ENCODE measurements at regions not wholly inside any gene's neighbourhood (a gene's known extent, or its start where the extent isn't known, plus 50 kb on each side); places are given as distances from the start of the nearest gene placed in this dataset.
A peak's percentile ranks its signal among the peaks of the same experiment; 100 is the strongest.

- DNase-seq (ENCODE audit: low read depth, low spot score), result no peak
Measured at GRCh38 chr5:148708854-148709253, 54.5 kb upstream of the HTR4 start.

- DNase-seq (ENCODE audit: low read depth, low spot score), result no peak
Measured at GRCh38 chr5:148711961-148712360, 57.6 kb upstream of the HTR4 start.

- DNase-seq (ENCODE audit: low read depth, low spot score), result no peak
Measured at GRCh38 chr5:148713735-148714508, 59.6 kb upstream of the HTR4 start.

- no peak for DNase-seq (ENCODE audit: low read depth, low spot score)
Measured at GRCh38 chr5:148716716-148717115, 62.4 kb upstream of the HTR4 start.

- DNase-seq (ENCODE audit: low read depth, low spot score), result no peak
Measured at GRCh38 chr5:148717668-148718067, 63.3 kb upstream of the HTR4 start.

- no peak for DNase-seq (ENCODE audit: low read depth, low spot score)
Measured at GRCh38 chr5:148719605-148720004, 65.3 kb upstream of the HTR4 start.

GRCh38 chr5:148720257-148720656 lies 65.9 kb upstream of the HTR4 start:
- no peak for DNase-seq (ENCODE audit: low read depth, low spot score)

- DNase-seq (ENCODE audit: low read depth, low spot score), result no peak
Measured at GRCh38 chr5:148723143-148723542, 68.8 kb upstream of the HTR4 start.

- DNase-seq (ENCODE audit: low read depth, low spot score), result no peak
Measured at GRCh38 chr5:148725675-148726074, 71.3 kb upstream of the HTR4 start.

GRCh38 chr5:148729182-148729581 lies 74.9 kb upstream of the HTR4 start:
- no peak for DNase-seq (ENCODE audit: low read depth, low spot score)

GRCh38 chr5:148730270-148730669 lies 75.9 kb upstream of the HTR4 start:
- DNase-seq (ENCODE audit: low read depth, low spot score), result no peak

- peak; percentile 76 for DNase-seq (ENCODE audit: low read depth, low spot score)
Measured at GRCh38 chr5:148730942-148731898, 76.9 kb upstream of the HTR4 start.

GRCh38 chr5:148732692-148733091 lies 78.4 kb upstream of the HTR4 start:
- DNase-seq (ENCODE audit: low read depth, low spot score), result no peak

GRCh38 chr5:148733601-148734438 lies 79.5 kb upstream of the HTR4 start:
- peak; percentile 64 for DNase-seq (ENCODE audit: low read depth, low spot score)

- DNase-seq (ENCODE audit: low read depth, low spot score), result no peak
Measured at GRCh38 chr5:148734518-148734917, 80.2 kb upstream of the HTR4 start.

GRCh38 chr5:148735301-148735835 lies 81.0 kb upstream of the HTR4 start:
- no peak for DNase-seq (ENCODE audit: low read depth, low spot score)

GRCh38 chr5:148739023-148739422 lies 84.7 kb upstream of the HTR4 start:
- DNase-seq (ENCODE audit: low read depth, low spot score), result no peak

- DNase-seq (ENCODE audit: low read depth, low spot score), result no peak
Measured at GRCh38 chr5:148739524-148739923, 85.2 kb upstream of the HTR4 start.

- no peak for DNase-seq (ENCODE audit: low read depth, low spot score)
Measured at GRCh38 chr5:148740079-148740858, 85.9 kb upstream of the HTR4 start.

- DNase-seq (ENCODE audit: low read depth, low spot score), result no peak
Measured at GRCh38 chr5:148740966-148741742, 85.3 kb upstream of the ADRB2 start.

All from pulmonary artery endothelial cell (primary cell).